Breast epithelium (tissue), 4 donors: ENCODE measurements at regions not wholly inside any gene's neighbourhood (a gene's known extent, or its start where the extent isn't known, plus 50 kb on each side); places are given as distances from the start of the nearest gene placed in this dataset.

Experiments used
- DNase-seq, 2 donors: peaks; one replicate each; pipeline ENCODE4 v3.0.0-alpha.2; 2019; ENCODE audit warnings: low spot score in 2 of 2
- H3K27ac ChIP-seq, 2 donors: fragments of 200-600 bp; sonication (generic) in 1 of 2; one replicate each; pipeline ENCODE4 v1.5.1; 2016 to 2019; ENCODE audit warnings: mild to moderate bottlenecking in 1 of 2
- H3K27me3 ChIP-seq, 2 donors: fragments of 200-600 bp; sonication (generic) in 1 of 2; one replicate each; pipeline versions ENCODE4 v1.5.1 to v1.6.0; 2017 to 2019; ENCODE audit warnings: control low read depth in 1 of 2, mild to moderate bottlenecking in 1 of 2
- H3K36me3 ChIP-seq: fragments of 200-600 bp; one replicate; pipeline ENCODE4 v1.5.1; 2019
- H3K4me1 ChIP-seq, 2 donors: fragments of 200-600 bp; sonication (generic); one replicate each; pipeline ENCODE4 v1.5.1; 2016 to 2019; ENCODE audit warnings: control low read depth in 1 of 2
- H3K4me3 ChIP-seq, 3 donors: fragments of 200-600 bp; sonication (generic); 1 replicate in 2 of 3; 2 replicates in 1 of 3; pipeline ENCODE4 v1.5.1; 2016 to 2019; ENCODE audit warnings: mild to moderate bottlenecking in 3 of 3, moderate library complexity in 2 of 3
- H3K9me3 ChIP-seq, 2 donors: fragments of 200-600 bp; sonication (generic) in 1 of 2; one replicate each; pipeline ENCODE4 v1.5.1; 2016 to 2019; ENCODE audit warnings: control low read depth in 1 of 2
- POLR2A ChIP-seq: fragments of 450-650 bp; IDR thresholded peaks from one replicate; pipeline ENCODE4 v1.6.1; 2016; ENCODE audit warnings: antibody characterized with exemption, mild to moderate bottlenecking, moderate library complexity
- POLR2AphosphoS5 ChIP-seq, 3 donors: sonication (generic); formaldehyde crosslinking; IDR thresholded peaks; one replicate each; pipeline ENCODE4 v1.6.1; 2017; ENCODE audit warnings: antibody characterized with exemption in 3 of 3
- intact Hi-C: fragments of 100-400 bp; cut with DNase I; formaldehyde crosslinking; loops from one replicate; pipeline ENCODE4 v1.15.1; 2023; ENCODE audit warnings: low total_unique reads
- TF ChIP-seq, protein P1 (sequence below), 3 donors: fragments of 450-650 bp; IDR thresholded peaks; one replicate each; pipeline ENCODE4 v1.5.1; 2016 to 2017; ENCODE audit warnings: antibody characterized with exemption in 3 of 3, mild to moderate bottlenecking in 3 of 3, moderate library complexity in 3 of 3

DNA sequence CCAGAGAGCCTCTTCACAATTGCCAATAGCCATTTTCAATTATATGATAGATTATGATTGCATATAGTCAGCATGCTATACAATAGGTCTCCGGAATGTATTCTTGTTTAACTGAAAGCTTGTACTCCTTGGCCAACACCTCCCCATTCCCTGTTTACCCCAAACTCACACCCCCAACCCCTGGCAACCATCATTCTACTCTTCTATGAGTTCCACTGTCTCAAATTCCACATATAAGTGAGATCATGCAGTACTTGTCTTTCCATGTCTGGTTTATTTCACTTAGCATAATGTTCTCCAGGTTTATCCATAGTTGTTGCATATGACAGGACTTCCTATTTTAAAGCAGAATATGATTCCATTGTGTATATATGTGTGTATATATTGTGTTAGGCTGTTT lies 110.7 kb upstream of the STC2 start:
- intact Hi-C loops, result no loop called here
- no peak for TF ChIP-seq POLR2A
- TF ChIP-seq, protein P1, sequence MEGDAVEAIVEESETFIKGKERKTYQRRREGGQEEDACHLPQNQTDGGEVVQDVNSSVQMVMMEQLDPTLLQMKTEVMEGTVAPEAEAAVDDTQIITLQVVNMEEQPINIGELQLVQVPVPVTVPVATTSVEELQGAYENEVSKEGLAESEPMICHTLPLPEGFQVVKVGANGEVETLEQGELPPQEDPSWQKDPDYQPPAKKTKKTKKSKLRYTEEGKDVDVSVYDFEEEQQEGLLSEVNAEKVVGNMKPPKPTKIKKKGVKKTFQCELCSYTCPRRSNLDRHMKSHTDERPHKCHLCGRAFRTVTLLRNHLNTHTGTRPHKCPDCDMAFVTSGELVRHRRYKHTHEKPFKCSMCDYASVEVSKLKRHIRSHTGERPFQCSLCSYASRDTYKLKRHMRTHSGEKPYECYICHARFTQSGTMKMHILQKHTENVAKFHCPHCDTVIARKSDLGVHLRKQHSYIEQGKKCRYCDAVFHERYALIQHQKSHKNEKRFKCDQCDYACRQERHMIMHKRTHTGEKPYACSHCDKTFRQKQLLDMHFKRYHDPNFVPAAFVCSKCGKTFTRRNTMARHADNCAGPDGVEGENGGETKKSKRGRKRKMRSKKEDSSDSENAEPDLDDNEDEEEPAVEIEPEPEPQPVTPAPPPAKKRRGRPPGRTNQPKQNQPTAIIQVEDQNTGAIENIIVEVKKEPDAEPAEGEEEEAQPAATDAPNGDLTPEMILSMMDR (IDR thresholded peaks at IDR 0.05), result no peak
- TF ChIP-seq POLR2AphosphoS5 (IDR thresholded peaks at IDR 0.05), result no peak
- DNase-seq, result no peak
- Histone ChIP-seq H3K4me3 (no peak overlapping the region), H3K27ac (no peak overlapping the region), H3K36me3 (no peaks in the 10 kb centered on the region), H3K4me1 (no peaks in the 10 kb centered on the region), H3K27me3 (no peaks in the 10 kb centered on the region), H3K9me3 (no peaks in the 10 kb centered on the region)

GRCh38 chr5:173435447-173435846 lies 107.2 kb upstream of the STC2 start:
- H3K36me3 ChIP-seq, result no peaks in the 10 kb centered on the region
- H3K4me3 ChIP-seq, result peak overlapping the region in 1 of 3 donors; percentile 9
- TF ChIP-seq, protein P1 (IDR thresholded peaks at IDR 0.05), result no peak
- no peak for TF ChIP-seq POLR2AphosphoS5 (IDR thresholded peaks at IDR 0.05)
- no peak for TF ChIP-seq POLR2A
- no peaks in the 10 kb centered on the region for H3K4me1 ChIP-seq
- no peaks in the 10 kb centered on the region for H3K9me3 ChIP-seq
- intact Hi-C loops, result no loop called here
- no peak for DNase-seq
- no peaks in the 10 kb centered on the region for H3K27me3 ChIP-seq
- no peak overlapping the region for H3K27ac ChIP-seq

GRCh38 chr5:173434270-173434669 lies 106.1 kb upstream of the STC2 start:
- DNase-seq, result no peak
- H3K9me3 ChIP-seq, result no peaks in the 10 kb centered on the region
- H3K36me3 ChIP-seq, result no peaks in the 10 kb centered on the region
- no peaks in the 10 kb centered on the region for H3K27me3 ChIP-seq
- H3K4me1 ChIP-seq, result no peaks in the 10 kb centered on the region
- no peak overlapping the region for H3K4me3 ChIP-seq
- H3K27ac ChIP-seq, result no peak overlapping the region
- intact Hi-C loops, result no loop called here
- TF ChIP-seq, protein P1 (IDR thresholded peaks at IDR 0.05), result no peak
- TF ChIP-seq POLR2A (no peak), POLR2AphosphoS5 (IDR thresholded peaks at IDR 0.05) (no peak)

- Histone ChIP-seq H3K4me3 (no peak overlapping the region), H3K27me3 (no peaks in the 10 kb centered on the region), H3K36me3 (no peaks in the 10 kb centered on the region), H3K9me3 (no peaks in the 10 kb centered on the region), H3K27ac (no peak overlapping the region), H3K4me1 (no peaks in the 10 kb centered on the region)
- no peak for DNase-seq
- TF ChIP-seq POLR2AphosphoS5 (IDR thresholded peaks at IDR 0.05), result no peak
- TF ChIP-seq, protein P1 (IDR thresholded peaks at IDR 0.05), result no peak
- intact Hi-C loops, result no loop called here
Observed at GRCh38 chr5:173430394-173430793, 102.2 kb upstream of the STC2 start.

GRCh38 chr5:173429489-173430150 lies 101.4 kb upstream of the STC2 start:
- Histone ChIP-seq H3K4me1 (no peaks in the 10 kb centered on the region), H3K27me3 (no peaks in the 10 kb centered on the region), H3K27ac (no peak overlapping the region), H3K4me3 (no peak overlapping the region), H3K36me3 (no peaks in the 10 kb centered on the region), H3K9me3 (no peaks in the 10 kb centered on the region)
- intact Hi-C loops, result no loop called here
- no peak for DNase-seq
- TF ChIP-seq POLR2A (no peak), POLR2AphosphoS5 (IDR thresholded peaks at IDR 0.05) (no peak)
- TF ChIP-seq, protein P1 (IDR thresholded peaks at IDR 0.05), result no peak
